Mesendoderm (in vitro differentiated cells): ENCODE measurements at regions not wholly inside any gene's neighbourhood (a gene's known extent, or its start where the extent isn't known, plus 50 kb on each side); places are given as distances from the start of the nearest gene placed in this dataset.

Source experiments
- DNase-seq: peaks from one replicate; pipeline ENCODE4 v3.0.0; 2013
- H2AK5ac ChIP-seq: 2 replicates; pipeline ENCODE4 v1.6.1; 2013; ENCODE audit warnings: low read length, inconsistent platforms
- H2BK120ac ChIP-seq: 2 replicates; pipeline ENCODE4 v1.6.1; 2013; ENCODE audit warnings: low read depth, mild to moderate bottlenecking, low read length, moderate library complexity, mixed read lengths
- H2BK15ac ChIP-seq: replicated peaks from 2 replicates; pipeline ENCODE4 v1.6.1; 2013; ENCODE audit warnings: low read depth, mild to moderate bottlenecking, moderate library complexity
- H2BK5ac ChIP-seq: 2 replicates; pipeline ENCODE4 v1.6.1; 2013; ENCODE audit warnings: low read length, inconsistent platforms
- H3K18ac ChIP-seq: 2 replicates; pipeline ENCODE4 v1.6.1; 2013; ENCODE audit warnings: mild to moderate bottlenecking, low read length, mixed read lengths
- H3K23ac ChIP-seq: one replicate; pipeline ENCODE4 v1.6.1; 2013; ENCODE audit warnings: low read length
- H3K27ac ChIP-seq: 2 replicates; pipeline ENCODE4 v1.5.1; 2013; ENCODE audit warnings: low read depth, mild to moderate bottlenecking, inconsistent platforms, low read length, moderate library complexity
- H3K27me3 ChIP-seq: 2 replicates; pipeline ENCODE4 v1.6.1; 2013; ENCODE audit warnings: low read length, control low read depth, mild to moderate bottlenecking, inconsistent platforms; ENCODE audit not compliant: insufficient read depth, poor library complexity
- H3K36me3 ChIP-seq: 2 replicates; pipeline ENCODE4 v1.6.1; 2013; ENCODE audit warnings: low read length, inconsistent platforms; ENCODE audit not compliant: control insufficient read depth, insufficient read depth
- H3K4ac ChIP-seq: one replicate; pipeline ENCODE4 v1.6.1; 2013; ENCODE audit warnings: low read depth, mild to moderate bottlenecking, low read length, moderate library complexity
- H3K4me1 ChIP-seq: 2 replicates; pipeline ENCODE4 v1.6.1; 2013; ENCODE audit warnings: low read depth, low read length, inconsistent platforms; ENCODE audit not compliant: control insufficient read depth
- H3K4me2 ChIP-seq: 2 replicates; pipeline ENCODE4 v1.6.1; 2013; ENCODE audit warnings: low read length
- H3K4me3 ChIP-seq: 2 replicates; pipeline ENCODE4 v1.5.1; 2013; ENCODE audit warnings: mild to moderate bottlenecking, low read length
- H3K56ac ChIP-seq: one replicate; pipeline ENCODE4 v1.6.1; 2013; ENCODE audit warnings: low read length
- H3K79me1 ChIP-seq: 2 replicates; pipeline ENCODE4 v1.6.1; 2013; ENCODE audit warnings: low read length, inconsistent platforms
- H3K79me2 ChIP-seq: 2 replicates; pipeline ENCODE4 v1.6.1; 2013; ENCODE audit warnings: mild to moderate bottlenecking, low read length; ENCODE audit not compliant: control insufficient read depth, insufficient read depth
- H3K9ac ChIP-seq: 2 replicates; pipeline ENCODE4 v1.6.1; 2013; ENCODE audit warnings: low read length, inconsistent platforms
- H4K5ac ChIP-seq: one replicate; pipeline ENCODE4 v1.6.1; 2013; ENCODE audit warnings: low read length
- H4K8ac ChIP-seq: one replicate; pipeline ENCODE4 v1.6.1; 2013; ENCODE audit warnings: low read depth, mild to moderate bottlenecking, control low read depth, low read length, moderate library complexity
- WGBS: extraction: QIAGEN DNeasy Blood & Tissue Kit; methylation state at CpG from one replicate; pipeline ENCODE4 v1.1.7; 2013; ENCODE audit warnings: low lambda C conversion rate, missing lambda C conversion rate; ENCODE audit not compliant: insufficient coverage; ENCODE audit errors: extremely low coverage; 5-methylcytosine and 5-hydroxymethylcytosine counted together

DNA sequence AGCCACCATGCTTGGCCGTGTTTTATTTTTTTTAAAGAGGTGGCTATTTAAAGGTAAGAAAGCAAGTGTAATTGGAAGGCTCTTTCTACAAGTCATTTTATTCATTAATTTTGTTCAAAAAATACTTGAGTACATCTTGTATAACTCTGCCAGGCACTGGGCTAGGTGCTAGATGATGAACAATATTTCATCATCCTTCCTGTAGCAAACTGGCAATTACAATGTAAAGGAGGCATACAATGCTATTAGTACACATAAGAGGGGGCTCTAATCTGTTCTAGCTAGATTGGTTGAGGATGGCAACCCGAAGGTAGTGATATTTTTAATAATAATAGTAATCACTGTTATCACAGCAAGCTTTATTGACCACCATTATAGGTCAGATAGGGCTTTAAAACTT, 215.5 kb upstream of the KLF14 start:
- H3K36me3 ChIP-seq: no peaks in the 10 kb centered on the region
- no peak overlapping the region for H3K23ac ChIP-seq
- no peak overlapping the region for H3K4ac ChIP-seq
- no peak overlapping the region for H4K8ac ChIP-seq
- H4K5ac ChIP-seq: no peak overlapping the region
- H2BK15ac ChIP-seq: no peak overlapping the region
- no peak for DNase-seq
- H2AK5ac ChIP-seq: no peak overlapping the region
- H2BK120ac ChIP-seq: no peak overlapping the region
- no peak overlapping the region for H3K4me3 ChIP-seq
- no peak overlapping the region for H2BK5ac ChIP-seq
- WGBS: no CpG with 5 or more reads among the region's 2 CpGs
- no peaks in the 10 kb centered on the region for H3K27me3 ChIP-seq
- no peak overlapping the region for H3K18ac ChIP-seq
- H3K27ac ChIP-seq: no peak overlapping the region
- no peaks in the 10 kb centered on the region for H3K79me2 ChIP-seq
- H3K56ac ChIP-seq: no peak overlapping the region
- H3K9ac ChIP-seq: no peak overlapping the region
- no peaks in the 10 kb centered on the region for H3K4me1 ChIP-seq
- H3K4me2 ChIP-seq: no peak overlapping the region
- no peaks in the 10 kb centered on the region for H3K79me1 ChIP-seq

DNA sequence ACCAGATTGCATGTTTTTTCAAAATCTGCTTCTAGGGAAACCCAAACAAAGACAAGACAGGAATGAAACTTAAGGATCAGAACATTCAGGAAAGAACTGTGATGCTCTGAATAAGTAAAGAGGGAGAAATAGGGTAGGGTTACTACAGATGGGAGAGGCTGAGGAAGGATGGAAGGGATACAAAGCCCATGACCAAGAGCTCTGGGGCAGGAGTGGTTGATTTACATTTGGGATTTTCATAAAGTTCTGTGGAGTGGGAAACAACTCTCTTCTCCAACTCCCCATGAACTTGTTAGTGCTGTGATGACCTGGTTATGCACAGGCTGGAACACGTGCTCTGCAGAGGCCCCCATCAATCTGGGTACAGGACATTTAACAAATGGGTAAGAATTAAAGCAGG, 216.0 kb upstream of the KLF14 start:
- Histone ChIP-seq H3K4me1 (no peaks in the 10 kb centered on the region), H2BK120ac (no peak overlapping the region), H3K79me2 (no peaks in the 10 kb centered on the region), H3K23ac (no peak overlapping the region), H3K9ac (no peak overlapping the region), H2BK5ac (no peak overlapping the region), H3K27me3 (no peaks in the 10 kb centered on the region), H2AK5ac (no peak overlapping the region), H4K8ac (peak overlapping the region; percentile 66), H3K18ac (no peak overlapping the region), H3K56ac (no peak overlapping the region), H3K4ac (no peak overlapping the region), H3K27ac (no peak overlapping the region), H3K36me3 (no peaks in the 10 kb centered on the region), H2BK15ac (no peak overlapping the region), H3K4me3 (no peak overlapping the region), H4K5ac (no peak overlapping the region), H3K79me1 (no peaks in the 10 kb centered on the region), H3K4me2 (no peak overlapping the region)
- DNase-seq: no peak
- no CpG with 5 or more reads among the region's 1 CpG for WGBS

DNA sequence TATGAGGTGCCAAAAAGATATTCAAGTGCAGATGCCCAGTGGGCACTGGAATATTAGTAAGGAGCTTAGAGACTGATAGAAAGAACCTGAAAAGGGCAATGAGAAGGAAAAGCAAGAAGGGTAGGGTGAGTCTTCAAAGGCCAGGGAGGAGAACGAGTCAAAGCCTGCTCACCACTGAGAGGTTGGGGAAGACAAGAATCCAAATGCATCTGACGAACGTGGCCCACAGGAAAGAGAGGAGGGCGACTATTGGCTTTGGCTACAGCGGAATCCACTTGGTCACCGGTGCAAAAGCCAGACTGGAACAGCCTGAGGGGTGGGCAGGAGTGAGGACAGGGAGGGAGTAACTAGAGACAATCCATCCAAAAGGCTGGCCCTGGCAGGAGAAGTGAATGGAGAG, 216.7 kb upstream of the KLF14 start:
- Histone ChIP-seq H3K27me3 (no peaks in the 10 kb centered on the region), H2BK5ac (no peak overlapping the region), H3K27ac (no peak overlapping the region), H2AK5ac (no peak overlapping the region), H3K56ac (no peak overlapping the region), H2BK15ac (no peak overlapping the region), H3K4me2 (no peak overlapping the region), H3K79me1 (no peaks in the 10 kb centered on the region), H3K4me1 (no peaks in the 10 kb centered on the region), H3K18ac (no peak overlapping the region), H3K36me3 (no peaks in the 10 kb centered on the region), H3K79me2 (no peaks in the 10 kb centered on the region), H2BK120ac (no peak overlapping the region), H3K9ac (no peak overlapping the region), H3K4ac (no peak overlapping the region), H3K23ac (no peak overlapping the region), H4K5ac (no peak overlapping the region), H3K4me3 (no peak overlapping the region), H4K8ac (no peak overlapping the region)
- WGBS: no CpG with 5 or more reads among the region's 6 CpGs
- no peak for DNase-seq

DNA sequence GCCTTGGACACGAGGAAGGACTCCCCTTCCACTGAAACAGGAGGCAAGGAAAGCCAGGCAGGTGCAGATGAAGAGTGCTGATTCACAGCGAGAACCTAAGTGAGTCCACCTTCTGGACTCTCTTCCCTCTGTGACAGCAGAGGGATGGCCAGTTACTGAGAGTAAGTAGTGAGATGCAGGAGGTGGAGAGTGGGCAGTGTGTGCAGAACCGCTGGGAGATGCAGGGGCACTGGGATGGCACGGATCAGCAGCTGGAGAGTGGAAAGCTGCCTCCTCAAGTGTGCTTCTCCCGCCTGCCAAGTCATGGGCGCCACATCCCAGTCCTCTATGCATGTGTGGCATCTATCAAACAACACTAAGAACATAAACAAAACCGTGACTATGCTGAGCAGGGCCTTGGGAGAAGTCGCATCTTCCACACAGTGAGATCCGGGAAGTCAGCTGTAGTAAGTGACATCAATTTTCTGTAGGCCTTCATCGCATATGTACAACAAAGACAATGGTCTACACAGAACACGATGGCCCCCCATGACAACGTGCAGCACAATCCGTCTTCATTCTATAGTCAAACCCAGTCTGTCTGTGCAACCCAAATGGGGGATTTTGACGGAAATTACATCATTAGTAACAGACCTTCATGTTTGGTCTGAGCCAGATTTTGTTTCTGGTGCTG, 217.4 kb upstream of the KLF14 start:
- no peaks in the 10 kb centered on the region for H3K79me1 ChIP-seq
- H2BK5ac ChIP-seq: no peak overlapping the region
- no peak overlapping the region for H3K27ac ChIP-seq
- no peak overlapping the region for H4K8ac ChIP-seq
- no peaks in the 10 kb centered on the region for H3K27me3 ChIP-seq
- no CpG with 5 or more reads among the region's 14 CpGs for WGBS
- no peak overlapping the region for H3K4ac ChIP-seq
- no peaks in the 10 kb centered on the region for H3K79me2 ChIP-seq
- H2AK5ac ChIP-seq: no peak overlapping the region
- no peak overlapping the region for H3K18ac ChIP-seq
- H4K5ac ChIP-seq: no peak overlapping the region
- no peak overlapping the region for H3K4me2 ChIP-seq
- no peak overlapping the region for H3K9ac ChIP-seq
- no peaks in the 10 kb centered on the region for H3K36me3 ChIP-seq
- DNase-seq: no peak
- H3K4me3 ChIP-seq: no peak overlapping the region
- H3K23ac ChIP-seq: no peak overlapping the region
- no peak overlapping the region for H2BK15ac ChIP-seq
- H3K56ac ChIP-seq: no peak overlapping the region
- H3K4me1 ChIP-seq: no peaks in the 10 kb centered on the region
- no peak overlapping the region for H2BK120ac ChIP-seq

DNA sequence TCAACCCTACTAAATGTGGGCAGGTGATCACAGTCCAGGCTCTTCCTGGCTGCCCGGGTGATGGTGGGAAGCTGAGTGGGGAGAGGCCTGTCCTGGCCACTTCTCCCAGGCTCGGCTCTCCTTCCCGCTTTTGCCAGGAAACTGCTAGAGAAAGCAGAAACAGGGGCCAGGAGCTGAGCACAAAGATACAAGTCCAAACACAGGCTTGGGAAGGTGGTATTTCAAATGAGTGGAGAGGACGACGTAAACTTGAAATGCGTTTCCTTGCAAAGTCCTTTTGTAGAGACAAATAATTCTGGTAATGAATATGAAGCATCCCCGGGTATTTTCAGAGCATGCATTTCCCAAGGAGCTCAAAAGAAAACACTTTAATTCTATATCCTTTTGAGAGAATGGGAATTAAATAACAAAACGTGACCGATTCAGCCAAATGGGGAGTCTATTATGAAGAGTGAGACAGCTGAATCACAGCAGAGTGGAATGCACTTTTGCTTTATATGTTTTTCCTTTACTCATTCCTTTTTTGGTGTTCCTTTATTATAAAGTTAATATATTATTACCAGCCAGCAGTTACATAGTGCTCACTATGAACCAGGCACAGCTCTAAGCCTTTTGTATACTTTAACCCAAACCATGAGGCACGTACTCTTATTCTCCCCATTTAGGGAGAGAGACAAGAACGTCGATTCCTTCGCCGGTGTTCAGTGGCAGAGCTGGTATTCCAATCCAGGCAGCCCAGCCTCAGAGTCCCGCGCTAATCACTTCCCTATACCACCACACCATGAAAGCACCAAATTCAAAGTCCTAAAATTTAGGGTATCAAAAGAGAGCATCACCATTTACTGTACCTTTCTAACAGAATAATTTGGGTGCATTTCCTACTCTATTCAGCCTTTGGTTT, 218.2 kb upstream of the KLF14 start:
- no CpG with 5 or more reads among the region's 16 CpGs for WGBS

More for the DNA sequence above, 218.2 kb upstream of the KLF14 start:
- Histone ChIP-seq H3K27me3 (no peaks in the 10 kb centered on the region), H3K27ac (no peak overlapping the region), H3K4me2 (no peak overlapping the region), H3K4me3 (no peak overlapping the region), H3K4ac (no peak overlapping the region), H3K79me2 (no peaks in the 10 kb centered on the region), H4K8ac (no peak overlapping the region), H3K4me1 (no peaks in the 10 kb centered on the region), H3K9ac (no peak overlapping the region), H3K23ac (no peak overlapping the region), H2BK5ac (no peak overlapping the region), H4K5ac (no peak overlapping the region), H3K18ac (no peak overlapping the region), H3K36me3 (no peaks in the 10 kb centered on the region), H3K79me1 (no peaks in the 10 kb centered on the region), H2AK5ac (no peak overlapping the region), H3K56ac (no peak overlapping the region), H2BK15ac (no peak overlapping the region), H2BK120ac (no peak overlapping the region)
- DNase-seq: no peak
